ENCODE measurements at regions not wholly inside any gene's neighbourhood (a gene's known extent, or its start where the extent isn't known, plus 50 kb on each side); places are given as distances from the start of the nearest gene placed in this dataset.

DNA sequence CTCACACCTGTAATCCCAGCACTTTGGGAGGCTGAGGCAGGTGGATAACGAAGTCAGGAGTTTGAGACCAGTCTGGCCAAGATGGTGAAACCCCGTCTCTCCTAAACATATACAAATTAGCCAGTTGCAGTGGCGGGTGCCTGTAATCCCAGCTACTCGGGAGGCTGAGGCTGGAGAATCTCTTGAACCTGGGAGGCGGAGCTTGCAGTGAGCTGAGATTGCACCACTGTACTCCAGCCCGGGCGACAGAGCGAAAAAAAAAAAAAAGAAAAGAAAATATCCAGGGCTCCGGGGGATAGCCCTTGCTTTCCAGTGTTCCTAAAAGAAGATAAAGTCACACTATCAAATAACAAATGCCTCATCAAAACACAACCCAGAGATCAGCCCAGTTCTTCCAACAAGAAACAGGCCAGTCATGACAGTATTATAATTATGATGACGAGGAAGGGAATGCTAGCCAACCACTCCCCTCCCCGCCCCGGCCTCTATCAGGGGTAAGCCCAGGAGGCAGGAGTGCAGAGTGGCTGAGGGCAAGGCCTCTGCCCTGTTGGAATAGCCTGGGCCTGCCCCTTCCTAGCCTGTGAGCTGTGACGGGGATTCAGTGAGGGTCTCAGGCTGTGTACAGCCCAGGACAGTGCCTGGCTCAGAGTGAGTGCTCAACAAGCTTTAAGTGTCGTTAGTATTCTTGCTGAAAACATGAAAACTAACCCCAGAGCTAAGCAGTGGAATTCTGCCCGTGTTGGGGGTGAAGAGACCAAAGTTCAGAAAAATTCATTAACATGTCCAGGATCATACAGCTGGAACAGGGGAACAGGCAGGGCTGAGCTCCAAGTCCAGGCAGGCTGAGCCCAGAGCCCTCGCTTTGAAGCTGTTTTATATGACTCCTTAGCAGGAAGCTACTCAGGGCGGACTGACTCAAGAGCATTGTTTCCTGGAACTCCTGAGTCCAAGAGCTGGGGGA lies 54.3 kb downstream of the FAM241B start:
- CTCF ChIA-PET, result interaction anchor here (0.5 to 4.2 kb wide), 5 partner anchors 12 to 230 kb away, joined by 3 to 21 read pairs (median 7); no protein-coding TSS in a partner anchor
- Histone ChIP-seq H3K9me3 (ENCODE audit: control insufficient read depth, insufficient read depth, low read length) (no peaks in the 10 kb centered on the region; the same call in 1 of the 2 replicates), H3K27me3 (ENCODE audit: control insufficient read depth, insufficient read depth, low read length) (peaks cover 52% of the 10 kb centered on the region), H3K4me3 (ENCODE audit: low read depth, low read length) (no peak overlapping the region), H3K27ac (ENCODE audit: low read depth, low read length) (no peak overlapping the region)
- TF ChIP-seq CTCF (IDR thresholded peaks at IDR 0.05; ENCODE audit: low read depth, low read length), result no peak
- POLR2A ChIA-PET, result no interaction called here
- no peak for DNase-seq (ENCODE audit: low read depth, low spot score)

- DNase-seq (ENCODE audit: low read depth, low spot score), result no peak
- no peak overlapping the region for H3K27ac ChIP-seq (ENCODE audit: low read depth, low read length)
- H3K27me3 ChIP-seq (ENCODE audit: control insufficient read depth, insufficient read depth, low read length), result peaks cover 48% of the 10 kb centered on the region
- ChIA-PET CTCF (interaction anchor here (0.7 to 4.2 kb wide), 4 partner anchors 12 to 230 kb away, joined by 3 to 21 read pairs (median 7); no protein-coding TSS in a partner anchor), POLR2A (no interaction called here)
- TF ChIP-seq CTCF (IDR thresholded peaks at IDR 0.05; ENCODE audit: low read depth, low read length), result no peak
- H3K9me3 ChIP-seq (ENCODE audit: control insufficient read depth, insufficient read depth, low read length), result no peaks in the 10 kb centered on the region; the same call in 1 of the 2 replicates
- no peak overlapping the region for H3K4me3 ChIP-seq (ENCODE audit: low read depth, low read length)
Observed at GRCh38 chr10:69684981-69685353, 54.9 kb downstream of the FAM241B start.

DNA sequence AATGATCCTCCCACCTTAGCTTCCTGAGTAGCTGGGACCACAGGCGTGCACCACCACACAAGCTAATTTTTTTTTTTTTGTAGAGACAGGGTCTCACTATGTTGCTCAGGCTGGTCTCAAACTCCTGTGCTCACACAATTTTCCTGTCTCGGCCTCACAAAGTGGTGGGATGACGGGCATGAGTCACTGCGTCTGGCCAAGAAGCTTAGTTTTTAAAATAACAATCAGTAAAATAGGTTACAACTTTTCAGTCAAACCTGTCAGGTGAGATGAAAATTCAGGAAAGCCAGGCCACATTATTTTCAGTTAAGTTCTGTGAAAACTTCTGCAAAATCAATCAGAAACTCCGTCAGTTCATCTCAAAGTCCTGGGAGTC lies 55.4 kb downstream of the FAM241B start:
- H3K27ac ChIP-seq (ENCODE audit: low read depth, low read length), result no peak overlapping the region
- no peak for TF ChIP-seq CTCF (IDR thresholded peaks at IDR 0.05; ENCODE audit: low read depth, low read length)
- peaks cover 45% of the 10 kb centered on the region for H3K27me3 ChIP-seq (ENCODE audit: control insufficient read depth, insufficient read depth, low read length)
- ChIA-PET CTCF (interaction anchor here (0.7 to 4.2 kb wide), 4 partner anchors 11 to 229 kb away, joined by 3 to 21 read pairs (median 7); no protein-coding TSS in a partner anchor), POLR2A (no interaction called here)
- H3K9me3 ChIP-seq (ENCODE audit: control insufficient read depth, insufficient read depth, low read length), result no peaks in the 10 kb centered on the region; the same call in 1 of the 2 replicates
- H3K4me3 ChIP-seq (ENCODE audit: low read depth, low read length), result no peak overlapping the region
- DNase-seq (ENCODE audit: low read depth, low spot score), result no peak

- no peak for DNase-seq (ENCODE audit: low read depth, low spot score)
- Histone ChIP-seq H3K27ac (ENCODE audit: low read depth, low read length) (no peak overlapping the region), H3K9me3 (ENCODE audit: control insufficient read depth, insufficient read depth, low read length) (no peaks in the 10 kb centered on the region; the same call in 1 of the 2 replicates), H3K4me3 (ENCODE audit: low read depth, low read length) (no peak overlapping the region), H3K27me3 (ENCODE audit: control insufficient read depth, insufficient read depth, low read length) (peaks cover 45% of the 10 kb centered on the region)
- POLR2A ChIA-PET, result interaction anchor here (1.6 kb wide), 1 partner anchor 45 kb away, joined by 5 read pairs; no protein-coding TSS in a partner anchor
- CTCF ChIA-PET, result interaction anchor here (0.6 to 4.2 kb wide), 2 partner anchors 11 to 30 kb away, joined by 3 to 21 read pairs; no protein-coding TSS in a partner anchor
- no peak for TF ChIP-seq CTCF (IDR thresholded peaks at IDR 0.05; ENCODE audit: low read depth, low read length)
Observed at GRCh38 chr10:69685802-69686585, 55.9 kb downstream of the FAM241B start.
